Glutamatergic neuron (in vitro differentiated cells): ENCODE measurements at regions not wholly inside any gene's neighbourhood (a gene's known extent, or its start where the extent isn't known, plus 50 kb on each side); places are given as distances from the start of the nearest gene placed in this dataset.

Source experiments
- DNase-seq: peaks from one replicate; pipeline ENCODE4 v3.0.0; 2022
- H3K27ac Mint-ChIP-seq: one replicate; pipeline ENCODE4 v1.8.0; 2020; ENCODE audit warnings: mild to moderate bottlenecking, mixed read lengths, inconsistent platforms; ENCODE audit not compliant: unreplicated experiment
- H3K27me3 Mint-ChIP-seq: one replicate; pipeline ENCODE4 v1.8.0; 2020; ENCODE audit warnings: mild to moderate bottlenecking, moderate library complexity, mixed read lengths, inconsistent platforms; ENCODE audit not compliant: unreplicated experiment
- H3K36me3 Mint-ChIP-seq: one replicate; pipeline ENCODE4 v1.8.0; 2020; ENCODE audit warnings: mild to moderate bottlenecking, mixed read lengths, inconsistent platforms; ENCODE audit not compliant: unreplicated experiment
- H3K4me1 Mint-ChIP-seq: one replicate; pipeline ENCODE4 v1.8.0; 2020; ENCODE audit warnings: mild to moderate bottlenecking, low read depth, mixed read lengths, inconsistent platforms; ENCODE audit not compliant: unreplicated experiment
- H3K4me3 Mint-ChIP-seq: one replicate; pipeline ENCODE4 v1.8.0; 2020; ENCODE audit warnings: mild to moderate bottlenecking, mixed read lengths, inconsistent platforms; ENCODE audit not compliant: unreplicated experiment
- H3K9me3 Mint-ChIP-seq: one replicate; pipeline ENCODE4 v1.8.0; 2020; ENCODE audit warnings: mild to moderate bottlenecking, moderate library complexity, mixed read lengths, inconsistent platforms; ENCODE audit not compliant: unreplicated experiment
- CTCF ChIP-seq: fragments of 200-600 bp; sonication (generic); IDR thresholded peaks from one replicate; pipeline ENCODE4 v1.5.0; 2021; ENCODE audit not compliant: partially characterized antibody, unreplicated experiment

- Mint-ChIP-seq H3K27me3 (no peaks in the 10 kb centered on the region), H3K36me3 (no peaks in the 10 kb centered on the region), H3K4me1 (no peaks in the 10 kb centered on the region), H3K9me3 (no peaks in the 10 kb centered on the region), H3K27ac (no peak overlapping the region), H3K4me3 (no peak overlapping the region)
- no peak for DNase-seq
- no peak for TF ChIP-seq CTCF
These were observed 262.5 kb downstream of the PSAT1 start for GRCh38 chr9:78559449-78559885.

- Mint-ChIP-seq H3K4me3 (no peak overlapping the region), H3K27ac (no peak overlapping the region), H3K9me3 (no peaks in the 10 kb centered on the region), H3K27me3 (no peaks in the 10 kb centered on the region), H3K36me3 (no peaks in the 10 kb centered on the region), H3K4me1 (no peaks in the 10 kb centered on the region)
- DNase-seq = no peak
- TF ChIP-seq CTCF = no peak
These were observed 265.1 kb downstream of the PSAT1 start for GRCh38 chr9:78562021-78562420.

GRCh38 chr9:78563269-78563668 is 266.3 kb downstream of the PSAT1 start:
- no peak for TF ChIP-seq CTCF
- H3K4me1 Mint-ChIP-seq = no peaks in the 10 kb centered on the region
- no peaks in the 10 kb centered on the region for H3K36me3 Mint-ChIP-seq
- no peak overlapping the region for H3K4me3 Mint-ChIP-seq
- peaks cover 2% of the 10 kb centered on the region for H3K9me3 Mint-ChIP-seq
- no peaks in the 10 kb centered on the region for H3K27me3 Mint-ChIP-seq
- no peak overlapping the region for H3K27ac Mint-ChIP-seq
- DNase-seq = no peak

- H3K9me3 Mint-ChIP-seq = peaks cover 2% of the 10 kb centered on the region
- H3K4me3 Mint-ChIP-seq = no peak overlapping the region
- no peak overlapping the region for H3K27ac Mint-ChIP-seq
- no peak for DNase-seq
- H3K27me3 Mint-ChIP-seq = no peaks in the 10 kb centered on the region
- no peak for TF ChIP-seq CTCF
- no peaks in the 10 kb centered on the region for H3K36me3 Mint-ChIP-seq
- H3K4me1 Mint-ChIP-seq = no peaks in the 10 kb centered on the region
These were observed 268.6 kb downstream of the PSAT1 start for GRCh38 chr9:78565481-78565880.

- H3K27me3 Mint-ChIP-seq = no peaks in the 10 kb centered on the region
- no peaks in the 10 kb centered on the region for H3K4me1 Mint-ChIP-seq
- H3K9me3 Mint-ChIP-seq = peaks cover 2% of the 10 kb centered on the region
- no peaks in the 10 kb centered on the region for H3K36me3 Mint-ChIP-seq
- H3K27ac Mint-ChIP-seq = no peak overlapping the region
- DNase-seq = no peak
- no peak overlapping the region for H3K4me3 Mint-ChIP-seq
- TF ChIP-seq CTCF = no peak
These were observed 269.6 kb downstream of the PSAT1 start for GRCh38 chr9:78566521-78566920.
